ENCODE measurements at regions not wholly inside any gene's neighbourhood (a gene's known extent, or its start where the extent isn't known, plus 50 kb on each side); places are given as distances from the start of the nearest gene placed in this dataset.

GRCh38 chr5:35440409-35440808 lies 177.3 kb upstream of the SPEF2 start:
- TF ChIP-seq CTCF (IDR thresholded peaks at IDR 0.05; ENCODE audit: insufficient read depth, low read length, poor library complexity, severe bottlenecking) (no peak), EZH2phosphoT487 (conservative IDR thresholded peaks at IDR 0.05; ENCODE audit: low read length) (no peak)
